HEK293 (cell line): ENCODE measurements at regions not wholly inside any gene's neighbourhood (a gene's known extent, or its start where the extent isn't known, plus 50 kb on each side); places are given as distances from the start of the nearest gene placed in this dataset.

Experiments used
- CTCF ChIA-PET: fragments of 350-600 bp; formaldehyde crosslinking; extraction: SDS; loops from one replicate; lab custom pipeline; 2021; ENCODE audit warnings: antibody characterized with exemption; lab: Yijun Ruan, JAX
- POLR2A ChIA-PET: fragments of 300-600 bp; formaldehyde crosslinking; extraction: SDS; loops from one replicate; lab custom pipeline; 2020; ENCODE audit warnings: antibody characterized with exemption, inconsistent platforms; lab: Yijun Ruan, JAX
- H3K27ac ChIP-seq: fragments of 200-500 bp; sonication (Bioruptor generic); 2 replicates; pipeline ENCODE4 v1.5.1; 2014; ENCODE audit warnings: low read depth, low read length, control low read depth, inconsistent platforms; ENCODE audit errors: extremely low read depth
- H3K36me3 ChIP-seq, 2 experiments: fragments of 200-500 bp in 1 of 2; sonication (Bioruptor generic) in 1 of 2; 1 replicate in 1 of 2; 2 replicates in 1 of 2; pipeline ENCODE4 v1.5.1; 2014 to 2017; ENCODE audit warnings: inconsistent platforms in 2 of 2, low read length in 2 of 2; ENCODE audit not compliant: control insufficient read depth in 2 of 2, insufficient read depth in 1 of 2
- H3K4me1 ChIP-seq: fragments of 200-500 bp; sonication (Bioruptor generic); 2 replicates; pipeline ENCODE4 v1.5.1; 2014; ENCODE audit warnings: mild to moderate bottlenecking, low read length, inconsistent platforms; ENCODE audit not compliant: control insufficient read depth, insufficient read depth
- H3K4me3 ChIP-seq: 2 replicates; pipeline ENCODE4 v1.5.1; 2011; ENCODE audit warnings: low read depth, mild to moderate bottlenecking, control low read depth, low read length, moderate library complexity
- H3K9me3 ChIP-seq: fragments of 200-500 bp; sonication (Bioruptor generic); 2 replicates; pipeline ENCODE4 v1.5.1; 2014; ENCODE audit warnings: low read depth, low read length, inconsistent platforms; ENCODE audit not compliant: control insufficient read depth, insufficient read depth
- FEZF1 ChIP-seq: fragments of 450-650 bp; formaldehyde crosslinking; IDR thresholded peaks from 2 replicates; pipeline ENCODE4 v1.5.1; 2016; ENCODE audit warnings: missing biosample characterization, missing genetic modification characterization
- GLI4 ChIP-seq: fragments of 450-650 bp; formaldehyde crosslinking; IDR thresholded peaks from 2 replicates; pipeline ENCODE4 v1.5.1; 2016; ENCODE audit warnings: missing biosample characterization, missing genetic modification characterization
- HOXA7 ChIP-seq: sonication (generic); formaldehyde crosslinking; IDR thresholded peaks from 2 replicates; pipeline ENCODE4 v1.8.1; 2022; ENCODE audit warnings: missing genetic modification reagents, borderline replicate concordance
- KLF1 ChIP-seq: fragments of 450-650 bp; formaldehyde crosslinking; IDR thresholded peaks from 2 replicates; pipeline ENCODE4 v1.5.1; 2016; ENCODE audit warnings: missing biosample characterization, missing genetic modification characterization
- KLF9 ChIP-seq: fragments of 450-650 bp; formaldehyde crosslinking; IDR thresholded peaks from 2 replicates; pipeline ENCODE4 v1.5.1; 2016; ENCODE audit warnings: missing biosample characterization, missing genetic modification characterization, low read depth
- OVOL3 ChIP-seq: fragments of 450-650 bp; formaldehyde crosslinking; IDR thresholded peaks from 2 replicates; pipeline ENCODE4 v1.5.1; 2016; ENCODE audit warnings: missing biosample characterization, missing genetic modification characterization
- SCRT1 ChIP-seq: fragments of 450-650 bp; formaldehyde crosslinking; IDR thresholded peaks from 2 replicates; pipeline ENCODE4 v1.5.1; 2016; ENCODE audit warnings: missing biosample characterization, missing genetic modification characterization, borderline replicate concordance
- ZBTB1 ChIP-seq: fragments of 450-650 bp; formaldehyde crosslinking; IDR thresholded peaks from 2 replicates; pipeline ENCODE4 v1.5.1; 2016; ENCODE audit warnings: missing biosample characterization, missing genetic modification characterization
- ZBTB21 ChIP-seq: fragments of 450-650 bp; formaldehyde crosslinking; IDR thresholded peaks from 2 replicates; pipeline ENCODE4 v1.5.1; 2017; ENCODE audit warnings: missing biosample characterization, missing genetic modification characterization
- ZNF155 ChIP-seq: fragments of 450-650 bp; formaldehyde crosslinking; IDR thresholded peaks from 2 replicates; pipeline ENCODE4 v1.5.1; 2016; ENCODE audit warnings: missing biosample characterization, missing genetic modification characterization
- ZNF214 ChIP-seq: fragments of 450-650 bp; formaldehyde crosslinking; IDR thresholded peaks from 2 replicates; pipeline ENCODE4 v1.5.1; 2017; ENCODE audit warnings: missing biosample characterization, mild to moderate bottlenecking, missing genetic modification characterization, borderline replicate concordance
- ZNF223 ChIP-seq: fragments of 450-650 bp; formaldehyde crosslinking; IDR thresholded peaks from 2 replicates; pipeline ENCODE4 v1.5.1; 2016; ENCODE audit warnings: missing biosample characterization, missing genetic modification characterization
- ZNF274 ChIP-seq, 2 experiments: fragments of 200-500 bp in 1 of 2; fragments of 450-650 bp in 1 of 2; sonication (Bioruptor generic) in 1 of 2; formaldehyde crosslinking in 1 of 2; IDR thresholded peaks; 2 replicates each; pipeline versions ENCODE4 v1.5.1 to v1.6.1; 2014 to 2016; ENCODE audit warnings: borderline replicate concordance in 1 of 2, inconsistent platforms in 1 of 2, low read length in 1 of 2, missing biosample characterization in 1 of 2, missing genetic modification characterization in 1 of 2
- ZNF324 ChIP-seq: fragments of 450-650 bp; formaldehyde crosslinking; IDR thresholded peaks from 2 replicates; pipeline ENCODE4 v1.5.1; 2016; ENCODE audit warnings: missing biosample characterization, missing genetic modification characterization
- ZNF335 ChIP-seq: fragments of 450-650 bp; formaldehyde crosslinking; conservative IDR thresholded peaks from 2 replicates; pipeline ENCODE4 v1.5.1; 2016; ENCODE audit warnings: missing biosample characterization, missing genetic modification characterization
- ZNF366 ChIP-seq: fragments of 450-650 bp; formaldehyde crosslinking; conservative IDR thresholded peaks from 2 replicates; pipeline ENCODE4 v1.5.1; 2016; ENCODE audit warnings: missing biosample characterization, missing genetic modification characterization
- ZNF501 ChIP-seq: fragments of 450-650 bp; formaldehyde crosslinking; IDR thresholded peaks from 2 replicates; pipeline ENCODE4 v1.5.1; 2016; ENCODE audit warnings: missing biosample characterization, missing genetic modification characterization
- ZNF510 ChIP-seq: fragments of 450-650 bp; formaldehyde crosslinking; IDR thresholded peaks from 2 replicates; pipeline ENCODE4 v1.5.1; 2018; ENCODE audit warnings: mild to moderate bottlenecking, missing genetic modification characterization, missing biosample characterization; ENCODE audit not compliant: insufficient replicate concordance
- ZNF514 ChIP-seq: fragments of 450-650 bp; formaldehyde crosslinking; IDR thresholded peaks from 2 replicates; pipeline ENCODE4 v1.5.1; 2016; ENCODE audit warnings: missing biosample characterization, missing genetic modification characterization
- ZNF549 ChIP-seq: fragments of 450-650 bp; IDR thresholded peaks from 2 replicates; pipeline ENCODE4 v1.5.1; 2018; ENCODE audit warnings: missing biosample characterization, missing genetic modification characterization, mild to moderate bottlenecking, inconsistent platforms, moderate library complexity
- ZNF560 ChIP-seq: fragments of 450-650 bp; formaldehyde crosslinking; IDR thresholded peaks from 2 replicates; pipeline ENCODE4 v1.5.1; 2017; ENCODE audit warnings: missing biosample characterization, missing genetic modification characterization, borderline replicate concordance
- ZNF830 ChIP-seq: fragments of 450-650 bp; IDR thresholded peaks from 2 replicates; pipeline ENCODE4 v1.5.0; 2018; ENCODE audit warnings: missing biosample characterization, missing genetic modification characterization, low read depth, mild to moderate bottlenecking, moderate library complexity
- TF ChIP-seq, protein P1 (sequence below): fragments of 450-650 bp; formaldehyde crosslinking; conservative IDR thresholded peaks from 2 replicates; pipeline ENCODE4 v1.5.1; 2016; ENCODE audit warnings: low read depth, missing biosample characterization, missing genetic modification characterization
- TF ChIP-seq, protein P2 (sequence below): fragments of 450-650 bp; formaldehyde crosslinking; IDR thresholded peaks from 2 replicates; pipeline ENCODE4 v1.5.1; 2017; ENCODE audit warnings: missing biosample characterization, mild to moderate bottlenecking, missing genetic modification characterization, moderate library complexity
- TF ChIP-seq, protein P3 (sequence below): fragments of 450-650 bp; formaldehyde crosslinking; IDR thresholded peaks from 2 replicates; pipeline ENCODE4 v1.5.1; 2016; ENCODE audit warnings: missing biosample characterization, missing genetic modification characterization, low read depth

DNA sequence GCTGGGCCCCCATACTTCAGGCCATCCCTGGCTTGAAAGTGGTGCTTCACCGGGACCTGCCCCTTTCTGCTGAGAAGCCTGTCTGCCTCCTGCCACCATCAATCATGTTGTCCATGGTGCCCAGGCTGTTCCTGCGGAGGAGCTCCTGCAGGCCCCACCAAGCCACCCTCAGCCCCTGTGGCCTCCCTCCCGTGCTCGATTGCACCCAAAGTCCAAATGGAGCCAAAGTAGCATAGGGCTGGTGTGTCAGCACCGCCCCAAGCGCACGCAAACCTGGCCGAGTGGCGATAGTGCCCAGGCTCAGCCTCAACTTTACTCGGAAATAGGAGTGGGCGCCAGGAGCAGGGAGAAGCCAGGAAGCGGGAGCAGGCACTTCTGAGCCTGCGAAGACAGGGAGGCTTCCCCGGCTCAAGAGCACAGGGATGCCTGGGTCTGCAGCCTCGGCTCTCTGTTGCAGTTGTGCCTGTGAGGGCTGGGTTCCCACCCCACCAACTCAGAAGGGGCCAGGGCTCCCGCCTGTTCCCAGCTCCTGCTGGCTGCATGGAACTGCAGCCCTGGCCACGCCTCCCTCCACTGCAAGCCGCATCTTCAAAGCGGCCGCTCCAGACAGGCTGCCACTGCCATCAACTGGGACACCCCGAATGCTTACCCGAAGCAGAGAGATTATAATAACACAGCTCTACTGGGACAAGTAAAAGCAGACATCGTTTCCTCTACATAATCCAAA is 203.0 kb downstream of the ARRDC4 start:
- H3K27ac ChIP-seq: no peak overlapping the region
- H3K36me3 ChIP-seq: no peaks in the 10 kb centered on the region
- TF ChIP-seq HOXA7 (CRISPR knock-in tag): no peak
- no peak for TF ChIP-seq ZNF830 (tag by site-specific recombination)
- no peak for TF ChIP-seq ZBTB1 (tag by site-specific recombination)
- no peak for TF ChIP-seq ZBTB21 (tag by site-specific recombination)
- TF ChIP-seq ZNF366 (tag by site-specific recombination): no peak
- no peaks in the 10 kb centered on the region for H3K9me3 ChIP-seq
- CTCF ChIA-PET: interaction anchor here (0.6 kb wide), 1 partner anchor 147 kb away, joined by 3 read pairs; no protein-coding TSS in a partner anchor
- H3K4me3 ChIP-seq: no peak overlapping the region
- H3K4me1 ChIP-seq: no peaks in the 10 kb centered on the region
- POLR2A ChIA-PET: no interaction called here

DNA sequence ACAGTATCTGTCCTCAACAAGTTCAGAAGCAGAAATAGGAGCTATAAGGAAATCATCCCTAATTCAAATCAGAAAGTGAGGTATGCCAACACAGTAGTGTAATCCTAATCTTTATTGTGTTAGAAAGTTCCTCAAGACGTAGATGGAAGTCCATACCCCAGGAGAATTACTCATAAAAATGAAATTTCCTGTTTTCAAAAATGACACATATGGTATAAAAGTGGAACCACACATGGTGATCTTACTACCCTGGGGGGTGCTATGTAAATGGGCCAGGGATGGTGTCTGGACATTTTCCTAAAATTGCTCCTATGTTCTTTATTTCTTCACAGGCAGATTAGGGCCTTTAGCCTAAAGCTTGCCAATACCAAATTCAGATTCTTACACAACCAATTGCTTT is 204.1 kb downstream of the ARRDC4 start:
- Histone ChIP-seq H3K27ac (no peak overlapping the region), H3K4me1 (no peaks in the 10 kb centered on the region)
- CTCF ChIA-PET: no interaction called here
- no peak for TF ChIP-seq ZNF560
- TF ChIP-seq, protein P1, sequence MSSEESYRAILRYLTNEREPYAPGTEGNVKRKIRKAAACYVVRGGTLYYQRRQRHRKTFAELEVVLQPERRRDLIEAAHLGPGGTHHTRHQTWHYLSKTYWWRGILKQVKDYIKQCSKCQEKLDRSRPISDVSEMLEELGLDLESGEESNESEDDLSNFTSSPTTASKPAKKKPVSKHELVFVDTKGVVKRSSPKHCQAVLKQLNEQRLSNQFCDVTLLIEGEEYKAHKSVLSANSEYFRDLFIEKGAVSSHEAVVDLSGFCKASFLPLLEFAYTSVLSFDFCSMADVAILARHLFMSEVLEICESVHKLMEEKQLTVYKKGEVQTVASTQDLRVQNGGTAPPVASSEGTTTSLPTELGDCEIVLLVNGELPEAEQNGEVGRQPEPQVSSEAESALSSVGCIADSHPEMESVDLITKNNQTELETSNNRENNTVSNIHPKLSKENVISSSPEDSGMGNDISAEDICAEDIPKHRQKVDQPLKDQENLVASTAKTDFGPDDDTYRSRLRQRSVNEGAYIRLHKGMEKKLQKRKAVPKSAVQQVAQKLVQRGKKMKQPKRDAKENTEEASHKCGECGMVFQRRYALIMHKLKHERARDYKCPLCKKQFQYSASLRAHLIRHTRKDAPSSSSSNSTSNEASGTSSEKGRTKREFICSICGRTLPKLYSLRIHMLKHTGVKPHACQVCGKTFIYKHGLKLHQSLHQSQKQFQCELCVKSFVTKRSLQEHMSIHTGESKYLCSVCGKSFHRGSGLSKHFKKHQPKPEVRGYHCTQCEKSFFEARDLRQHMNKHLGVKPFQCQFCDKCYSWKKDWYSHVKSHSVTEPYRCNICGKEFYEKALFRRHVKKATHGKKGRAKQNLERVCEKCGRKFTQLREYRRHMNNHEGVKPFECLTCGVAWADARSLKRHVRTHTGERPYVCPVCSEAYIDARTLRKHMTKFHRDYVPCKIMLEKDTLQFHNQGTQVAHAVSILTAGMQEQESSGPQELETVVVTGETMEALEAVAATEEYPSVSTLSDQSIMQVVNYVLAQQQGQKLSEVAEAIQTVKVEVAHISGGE: no peak
- no peak for TF ChIP-seq KLF1
- no peak for TF ChIP-seq GLI4
- no peak for TF ChIP-seq ZNF549 (tag by site-specific recombination)
- no peak for TF ChIP-seq SCRT1
- no peak for TF ChIP-seq ZNF324 (tag by site-specific recombination)
- TF ChIP-seq KLF9: no peak
- TF ChIP-seq, all 188 proteins: peak for 0
- Histone ChIP-seq H3K36me3 (no peaks in the 10 kb centered on the region), H3K9me3 (no peaks in the 10 kb centered on the region), H3K4me3 (no peak overlapping the region)
- POLR2A ChIA-PET: no interaction called here

DNA sequence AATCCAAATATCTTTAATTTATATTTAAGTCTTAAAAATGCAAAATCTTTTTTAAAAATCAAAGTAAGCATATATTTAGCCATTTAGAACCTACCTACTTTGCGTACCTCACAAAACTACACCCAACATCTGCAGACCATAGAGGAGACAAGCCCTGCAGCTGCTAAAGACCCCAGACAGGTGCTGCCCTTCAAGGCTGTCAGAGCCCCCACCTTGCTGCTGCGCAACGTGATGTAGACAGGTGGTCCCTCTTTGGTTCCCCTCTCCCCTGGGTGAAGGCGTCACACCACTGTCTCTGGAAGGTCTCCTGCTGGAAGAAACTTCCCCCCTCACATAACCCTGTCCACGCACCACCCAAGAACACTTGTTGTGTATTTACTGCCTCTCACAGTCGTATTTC is 204.5 kb downstream of the ARRDC4 start:
- TF ChIP-seq ZNF501 (no peak), ZNF155 (no peak), ZNF223 (tag by site-specific recombination) (no peak), FEZF1 (tag by site-specific recombination) (no peak), OVOL3 (tag by site-specific recombination) (no peak), ZNF510 (no peak), ZNF335 (tag by site-specific recombination) (no peak), ZNF514 (tag by site-specific recombination) (no peak), ZNF274 (IDR thresholded peaks at IDR 0.05; ENCODE audit: low read length) (no peak), ZNF274 (tag by site-specific recombination; IDR thresholded peaks at IDR 0.05; ENCODE audit: borderline replicate concordance) (no peak), ZNF214 (no peak)
- TF ChIP-seq, protein P2, sequence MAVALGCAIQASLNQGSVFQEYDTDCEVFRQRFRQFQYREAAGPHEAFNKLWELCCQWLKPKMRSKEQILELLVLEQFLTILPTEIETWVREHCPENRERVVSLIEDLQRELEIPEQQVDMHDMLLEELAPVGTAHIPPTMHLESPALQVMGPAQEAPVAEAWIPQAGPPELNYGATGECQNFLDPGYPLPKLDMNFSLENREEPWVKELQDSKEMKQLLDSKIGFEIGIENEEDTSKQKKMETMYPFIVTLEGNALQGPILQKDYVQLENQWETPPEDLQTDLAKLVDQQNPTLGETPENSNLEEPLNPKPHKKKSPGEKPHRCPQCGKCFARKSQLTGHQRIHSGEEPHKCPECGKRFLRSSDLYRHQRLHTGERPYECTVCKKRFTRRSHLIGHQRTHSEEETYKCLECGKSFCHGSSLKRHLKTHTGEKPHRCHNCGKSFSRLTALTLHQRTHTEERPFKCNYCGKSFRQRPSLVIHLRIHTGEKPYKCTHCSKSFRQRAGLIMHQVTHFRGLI (tag by site-specific recombination): no peak
- TF ChIP-seq, protein P3, sequence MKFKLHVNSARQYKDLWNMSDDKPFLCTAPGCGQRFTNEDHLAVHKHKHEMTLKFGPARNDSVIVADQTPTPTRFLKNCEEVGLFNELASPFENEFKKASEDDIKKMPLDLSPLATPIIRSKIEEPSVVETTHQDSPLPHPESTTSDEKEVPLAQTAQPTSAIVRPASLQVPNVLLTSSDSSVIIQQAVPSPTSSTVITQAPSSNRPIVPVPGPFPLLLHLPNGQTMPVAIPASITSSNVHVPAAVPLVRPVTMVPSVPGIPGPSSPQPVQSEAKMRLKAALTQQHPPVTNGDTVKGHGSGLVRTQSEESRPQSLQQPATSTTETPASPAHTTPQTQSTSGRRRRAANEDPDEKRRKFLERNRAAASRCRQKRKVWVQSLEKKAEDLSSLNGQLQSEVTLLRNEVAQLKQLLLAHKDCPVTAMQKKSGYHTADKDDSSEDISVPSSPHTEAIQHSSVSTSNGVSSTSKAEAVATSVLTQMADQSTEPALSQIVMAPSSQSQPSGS (tag by site-specific recombination): no peak
- no peaks in the 10 kb centered on the region for H3K9me3 ChIP-seq
- POLR2A ChIA-PET: no interaction called here
- H3K4me3 ChIP-seq: no peak overlapping the region
- no peaks in the 10 kb centered on the region for H3K36me3 ChIP-seq
- CTCF ChIA-PET: interaction anchor here (0.7 to 0.8 kb wide), 2 partner anchors 13 to 256 kb away, joined by 3 read pairs; no protein-coding TSS in a partner anchor
- no peak overlapping the region for H3K27ac ChIP-seq
- no peaks in the 10 kb centered on the region for H3K4me1 ChIP-seq
